ENCODE measurements at regions not wholly inside any gene's neighbourhood (a gene's known extent, or its start where the extent isn't known, plus 50 kb on each side); places are given as distances from the start of the nearest gene placed in this dataset.

DNA sequence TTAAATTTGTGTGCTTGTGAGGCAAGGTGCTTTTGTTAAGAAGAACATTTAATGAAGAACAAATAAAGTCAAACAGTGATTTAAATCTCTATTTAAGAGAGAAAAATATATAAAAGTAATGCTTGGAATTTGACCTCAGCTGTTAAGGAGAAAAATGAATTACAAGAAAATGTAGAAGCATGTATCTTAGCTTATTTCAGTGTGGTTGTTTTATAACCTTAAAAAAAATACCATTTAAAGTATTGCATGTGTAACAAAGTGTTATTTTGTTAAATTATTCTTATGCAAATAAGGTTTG is 537.0 kb upstream of the SPRY2 start:
- TF ChIP-seq, protein P1, sequence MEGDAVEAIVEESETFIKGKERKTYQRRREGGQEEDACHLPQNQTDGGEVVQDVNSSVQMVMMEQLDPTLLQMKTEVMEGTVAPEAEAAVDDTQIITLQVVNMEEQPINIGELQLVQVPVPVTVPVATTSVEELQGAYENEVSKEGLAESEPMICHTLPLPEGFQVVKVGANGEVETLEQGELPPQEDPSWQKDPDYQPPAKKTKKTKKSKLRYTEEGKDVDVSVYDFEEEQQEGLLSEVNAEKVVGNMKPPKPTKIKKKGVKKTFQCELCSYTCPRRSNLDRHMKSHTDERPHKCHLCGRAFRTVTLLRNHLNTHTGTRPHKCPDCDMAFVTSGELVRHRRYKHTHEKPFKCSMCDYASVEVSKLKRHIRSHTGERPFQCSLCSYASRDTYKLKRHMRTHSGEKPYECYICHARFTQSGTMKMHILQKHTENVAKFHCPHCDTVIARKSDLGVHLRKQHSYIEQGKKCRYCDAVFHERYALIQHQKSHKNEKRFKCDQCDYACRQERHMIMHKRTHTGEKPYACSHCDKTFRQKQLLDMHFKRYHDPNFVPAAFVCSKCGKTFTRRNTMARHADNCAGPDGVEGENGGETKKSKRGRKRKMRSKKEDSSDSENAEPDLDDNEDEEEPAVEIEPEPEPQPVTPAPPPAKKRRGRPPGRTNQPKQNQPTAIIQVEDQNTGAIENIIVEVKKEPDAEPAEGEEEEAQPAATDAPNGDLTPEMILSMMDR (IDR thresholded peaks at IDR 0.05) = no peak
- TF ChIP-seq POLR2AphosphoS5 (IDR thresholded peaks at IDR 0.05) = no peak
